Heart left ventricle (tissue), 13 donors: ENCODE measurements at regions not wholly inside any gene's neighbourhood (a gene's known extent, or its start where the extent isn't known, plus 50 kb on each side); places are given as distances from the start of the nearest gene placed in this dataset.

Source experiments
- CTCF ChIP-seq, 12 donors: fragments of 200-600 bp; sonication (generic) in 4 of 12; IDR thresholded peaks; one replicate each; pipeline versions ENCODE4 v1.5.0 to v1.8.0; 2018 to 2022; ENCODE audit warnings: antibody characterized with exemption in 12 of 12, mild to moderate bottlenecking in 5 of 12
- POLR2A ChIP-seq, 2 donors: fragments of 450-650 bp; IDR thresholded peaks; one replicate each; pipeline ENCODE4 v1.6.1; 2017; ENCODE audit warnings: antibody characterized with exemption in 2 of 2, mild to moderate bottlenecking in 2 of 2, moderate library complexity in 2 of 2
- donor health status: ischemic (EF 13 %, LVEDD 7.1; RV severe dilation, severe dysfunction).
- donor health status: DM: no; HTN: yes; CAD: no.
- donor health status: DM: no; HTN: no; CAD: no.
- donor health status: ischemic (EF 25% LVEDD 6.9; RV normal size, moderate dysfunction).
- donor health status: ischemic (EF 25% LVEDD 5.7; RV mildly dilated, moderate dysfunction).
- donor health status: ischemic (EF 35%, LVEDD 5.7; RV mildly dilated, moderate dysfunction).
- donor health status: nonischemic (EF 11% LVEDD 7.7; RV severe dilation, severe dysfunction).
- donor health status: DM: yes; HTN: yes; CAD: no.
- donor health status: PGD.
- donor health status: ischemic (EF 29% LVEDD 5.4; RV normal size, mild dysfunction).
- donor health status: nonischemic (EF 23%, LVEDD 6.1; RV moderate dilation, normal function).

GRCh38 chr2:199202964-199203363, 254.8 kb downstream of the SATB2 start:
- no peak for TF ChIP-seq POLR2A (IDR thresholded peaks at IDR 0.05)
- TF ChIP-seq CTCF (IDR thresholded peaks at IDR 0.05) = no peak
